GM23338 (cell line): ENCODE measurements at regions not wholly inside any gene's neighbourhood (a gene's known extent, or its start where the extent isn't known, plus 50 kb on each side); places are given as distances from the start of the nearest gene placed in this dataset.

Source experiments
- ATAC-seq: fragments of 200-7000 bp; cut with Tn5 transposase; 3 replicates; pipeline ENCODE4 v1.9.1; 2020
- DNase-seq: peaks from one replicate; pipeline ENCODE4 v3.0.0-alpha.2; 2015; ENCODE audit warnings: low spot score
- H2AFZ ChIP-seq: fragments of 200-600 bp; sonication (generic); 2 replicates; pipeline ENCODE4 v1.8.0; 2016; ENCODE audit warnings: antibody characterized with exemption, mild to moderate bottlenecking, moderate library complexity
- H3F3A ChIP-seq: fragments of 200-600 bp; sonication (generic); replicated peaks from 2 replicates; pipeline ENCODE4 v1.8.0; 2017; ENCODE audit warnings: antibody characterized with exemption, mixed run types, low read depth
- H3K27ac ChIP-seq: fragments of 200-600 bp; sonication (generic); 2 replicates; pipeline ENCODE4 v1.6.1; 2016; ENCODE audit warnings: low read depth
- H3K27me3 ChIP-seq: fragments of 200-600 bp; sonication (generic); 2 replicates; pipeline ENCODE4 v1.8.0; 2016; ENCODE audit warnings: mild to moderate bottlenecking, mixed run types, moderate library complexity; ENCODE audit not compliant: insufficient read depth
- H3K36me3 ChIP-seq: fragments of 200-600 bp; sonication (generic); 2 replicates; pipeline ENCODE4 v1.8.0; 2016; ENCODE audit warnings: mild to moderate bottlenecking; ENCODE audit not compliant: insufficient read depth
- H3K4me1 ChIP-seq: fragments of 200-600 bp; sonication (generic); 2 replicates; pipeline ENCODE4 v1.8.0; 2016; ENCODE audit warnings: mild to moderate bottlenecking, moderate library complexity; ENCODE audit not compliant: insufficient read depth
- H3K4me2 ChIP-seq: fragments of 200-600 bp; sonication (generic); 2 replicates; pipeline ENCODE4 v1.7.1; 2017; ENCODE audit warnings: mixed run types
- H3K4me3 ChIP-seq: fragments of 200-600 bp; sonication (generic); 2 replicates; pipeline ENCODE4 v1.6.1; 2016; ENCODE audit warnings: mixed run types
- H3K79me2 ChIP-seq: fragments of 200-600 bp; sonication (generic); replicated peaks from 2 replicates; pipeline ENCODE4 v1.8.0; 2017; ENCODE audit warnings: mild to moderate bottlenecking; ENCODE audit not compliant: insufficient read depth
- H3K9me2 ChIP-seq: fragments of 200-600 bp; sonication (generic); 2 replicates; pipeline ENCODE4 v1.8.0; 2017; ENCODE audit not compliant: insufficient read depth
- H4K20me1 ChIP-seq: fragments of 200-600 bp; sonication (generic); replicated peaks from 2 replicates; pipeline ENCODE4 v1.8.0; 2017; ENCODE audit warnings: mild to moderate bottlenecking; ENCODE audit not compliant: insufficient read depth
- H3K27ac Mint-ChIP-seq: 2 replicates; pipeline ENCODE4 v1.8.0; 2020; ENCODE audit warnings: inconsistent platforms, mild to moderate bottlenecking, moderate library complexity, mixed read lengths
- H3K27me3 Mint-ChIP-seq: 3 replicates; pipeline ENCODE4 v1.8.0; 2022; ENCODE audit warnings: low read depth, mild to moderate bottlenecking, moderate library complexity, mixed read lengths, inconsistent platforms; ENCODE audit not compliant: insufficient read depth, poor library complexity
- H3K36me3 Mint-ChIP-seq: 3 replicates; pipeline ENCODE4 v1.8.0; 2021; ENCODE audit warnings: low read depth, mild to moderate bottlenecking, inconsistent platforms, moderate library complexity, mixed read lengths
- H3K4me1 Mint-ChIP-seq: 3 replicates; pipeline ENCODE4 v1.8.0; 2020; ENCODE audit warnings: mild to moderate bottlenecking, inconsistent platforms, mixed read lengths
- H3K4me3 Mint-ChIP-seq: 3 replicates; pipeline ENCODE4 v1.8.0; 2021; ENCODE audit warnings: moderate library complexity, mild to moderate bottlenecking, inconsistent platforms, mixed read lengths
- H3K9me3 Mint-ChIP-seq: 3 replicates; pipeline ENCODE4 v1.8.0; 2020; ENCODE audit warnings: moderate library complexity, mild to moderate bottlenecking, inconsistent platforms, mixed read lengths
- CREB1 ChIP-seq: fragments of 250-450 bp; sonication (Bioruptor Pico); IDR thresholded peaks from 2 replicates; pipeline ENCODE4 v1.5.0; 2020; ENCODE audit warnings: low read depth, mild to moderate bottlenecking, moderate library complexity
- CTCF ChIP-seq, 2 experiments: fragments of 200-600 bp in 1 of 2; sonication (generic) in 1 of 2; conservative IDR thresholded peaks; 2 replicates each; pipeline versions ENCODE4 v1.5.1 to v1.6.1; 2016 to 2017; ENCODE audit warnings: antibody characterized with exemption in 2 of 2, low read depth in 2 of 2, mild to moderate bottlenecking in 2 of 2, moderate library complexity in 1 of 2
- EZH2 ChIP-seq: fragments of 200-600 bp; sonication (generic); IDR thresholded peaks from one replicate; pipeline ENCODE4 v1.8.0; 2017; ENCODE audit warnings: antibody characterized with exemption, mild to moderate bottlenecking, low read depth; ENCODE audit not compliant: unreplicated experiment
- EZH2phosphoT487 ChIP-seq: fragments of 200-600 bp; sonication (generic); IDR thresholded peaks from one replicate; pipeline ENCODE4 v1.8.1; 2018; ENCODE audit warnings: antibody characterized with exemption; ENCODE audit not compliant: unreplicated experiment
- JUNB ChIP-seq: IDR thresholded peaks from one replicate; pipeline ENCODE4 v1.6.1; 2016; ENCODE audit warnings: antibody characterized with exemption; ENCODE audit not compliant: unreplicated experiment
- NANOG ChIP-seq: IDR thresholded peaks from 2 replicates; pipeline ENCODE4 v1.6.1; 2016; ENCODE audit warnings: antibody characterized with exemption, borderline replicate concordance
- POLR2AphosphoS5 ChIP-seq: IDR thresholded peaks from 2 replicates; pipeline ENCODE4 v1.6.1; 2016; ENCODE audit warnings: antibody characterized with exemption, low read depth
- REST ChIP-seq: IDR thresholded peaks from one replicate; pipeline ENCODE4 v1.6.1; 2018; ENCODE audit warnings: antibody characterized with exemption; ENCODE audit not compliant: unreplicated experiment
- STAT1 ChIP-seq: IDR thresholded peaks from one replicate; pipeline ENCODE4 v1.6.1; 2016; ENCODE audit warnings: antibody characterized with exemption; ENCODE audit not compliant: unreplicated experiment
- ZNF114 ChIP-seq: fragments of 250-450 bp; sonication (Bioruptor Pico); IDR thresholded peaks from 2 replicates; pipeline ENCODE4 v1.5.0; 2020; ENCODE audit warnings: mild to moderate bottlenecking, moderate library complexity
- ZNF331 ChIP-seq: fragments of 250-450 bp; sonication (Bioruptor Pico); IDR thresholded peaks from 2 replicates; pipeline ENCODE4 v1.5.0; 2020; ENCODE audit warnings: low read depth, mild to moderate bottlenecking, moderate library complexity
- ZNF462 ChIP-seq: fragments of 250-450 bp; sonication (Bioruptor Pico); IDR thresholded peaks from 2 replicates; pipeline ENCODE4 v1.5.0; 2020; ENCODE audit warnings: mild to moderate bottlenecking, moderate library complexity

GRCh38 chr22:27011133-27011532, 353.7 kb downstream of the MIAT start (continued):
- TF ChIP-seq ZNF462 (CRISPR knock-in tag) (no peak), ZNF331 (CRISPR knock-in tag) (no peak), POLR2AphosphoS5 (no peak), JUNB (no peak), CTCF (conservative IDR thresholded peaks at IDR 0.05; ENCODE audit: low read depth in 2 of 2) (no peak), NANOG (no peak), STAT1 (no peak), EZH2phosphoT487 (no peak), ZNF114 (CRISPR knock-in tag) (no peak)

- no peak overlapping the region for H3K27ac ChIP-seq
- no peaks in the 10 kb centered on the region for H3K36me3 ChIP-seq
- H3K27ac Mint-ChIP-seq: no peak overlapping the region
- DNase-seq (no peak), ATAC-seq (no peak)
- no peaks in the 10 kb centered on the region for H4K20me1 ChIP-seq
- no peak overlapping the region for H3K4me3 ChIP-seq
- no peaks in the 10 kb centered on the region for H3K36me3 Mint-ChIP-seq
- H3K27me3 ChIP-seq: no peaks in the 10 kb centered on the region
- no peaks in the 10 kb centered on the region for H3F3A ChIP-seq
- no peak overlapping the region for H2AFZ ChIP-seq
- no peaks in the 10 kb centered on the region for H3K9me3 Mint-ChIP-seq
- H3K4me3 Mint-ChIP-seq: no peak overlapping the region
- no peak overlapping the region for H3K4me2 ChIP-seq
- H3K27me3 Mint-ChIP-seq: no peaks in the 10 kb centered on the region
- no peaks in the 10 kb centered on the region for H3K79me2 ChIP-seq
- H3K4me1 Mint-ChIP-seq: no peaks in the 10 kb centered on the region
- no peaks in the 10 kb centered on the region for H3K4me1 ChIP-seq
- H3K9me2 ChIP-seq: peaks cover 7% of the 10 kb centered on the region
- no peak for TF ChIP-seq CREB1 (CRISPR knock-in tag)
- TF ChIP-seq NANOG: no peak
- no peak for TF ChIP-seq EZH2phosphoT487
- TF ChIP-seq CTCF (conservative IDR thresholded peaks at IDR 0.05; ENCODE audit: low read depth in 2 of 2): no peak
- TF ChIP-seq ZNF331 (CRISPR knock-in tag): no peak
- TF ChIP-seq POLR2AphosphoS5: no peak
- TF ChIP-seq STAT1: no peak
- no peak for TF ChIP-seq REST
- no peak for TF ChIP-seq EZH2
- TF ChIP-seq JUNB: no peak
These were observed 354.3 kb downstream of the MIAT start for GRCh38 chr22:27011717-27012116.
